ENCODE measurements at regions not wholly inside any gene's neighbourhood (a gene's known extent, or its start where the extent isn't known, plus 50 kb on each side); places are given as distances from the start of the nearest gene placed in this dataset.

- 47 to 52% methylated on average over 15 of the region's 15 CpGs for WGBS, 2 donors
- intact Hi-C loops (cut with DNase I; ENCODE audit: low total_unique reads) = loop anchor here (10.0 kb wide), 1 partner anchor 535 kb away; no protein-coding TSS in a partner anchor
- TF ChIP-seq CTCF (IDR thresholded peaks at IDR 0.05) = peak in 1 of 3 donors; percentile 14
- TF ChIP-seq POLR2A (IDR thresholded peaks at IDR 0.05) = no peak
- peak; percentile 58 to 92 for DNase-seq (ENCODE audit: low spot score in 2 of 2)
- no peak overlapping the region for H3K4me3 ChIP-seq (ENCODE audit: low read depth, poor library complexity, severe bottlenecking)
These were observed 260.3 kb upstream of the ADAMTS16 start for GRCh38 chr5:4879693-4880303.

- no peak overlapping the region for H3K4me3 ChIP-seq (ENCODE audit: low read depth, poor library complexity, severe bottlenecking)
- TF ChIP-seq POLR2A (IDR thresholded peaks at IDR 0.05) = no peak
- no peak for TF ChIP-seq CTCF (IDR thresholded peaks at IDR 0.05)
- intact Hi-C loops (cut with DNase I; ENCODE audit: low total_unique reads) = no loop called here
- peak in 1 of 2 donors; percentile 65 for DNase-seq (ENCODE audit: low spot score in 2 of 2)
- WGBS, 2 donors = 78 to 80% methylated on average over 15 of the region's 15 CpGs
These were observed 259.8 kb upstream of the ADAMTS16 start for GRCh38 chr5:4880304-4880741.

GRCh38 chr5:4881366-4882002, 258.6 kb upstream of the ADAMTS16 start:
- DNase-seq (ENCODE audit: low spot score in 2 of 2) = no peak
- intact Hi-C loops (cut with DNase I; ENCODE audit: low total_unique reads) = no loop called here
- 81 to 83% methylated on average over 8 of the region's 8 CpGs for WGBS, 2 donors
- no peak overlapping the region for H3K4me3 ChIP-seq (ENCODE audit: low read depth, poor library complexity, severe bottlenecking)
- TF ChIP-seq CTCF (IDR thresholded peaks at IDR 0.05) = no peak
- no peak for TF ChIP-seq POLR2A (IDR thresholded peaks at IDR 0.05)

- 86 to 94% methylated on average over 3 to 4 of the region's 4 CpGs for WGBS, 2 donors
- intact Hi-C loops (cut with DNase I; ENCODE audit: low total_unique reads) = no loop called here
- TF ChIP-seq CTCF (IDR thresholded peaks at IDR 0.05) = no peak
- no peak for TF ChIP-seq POLR2A (IDR thresholded peaks at IDR 0.05)
- no peak overlapping the region for H3K4me3 ChIP-seq (ENCODE audit: low read depth, poor library complexity, severe bottlenecking)
- no peak for DNase-seq (ENCODE audit: low spot score in 2 of 2)
These were observed 257.9 kb upstream of the ADAMTS16 start for GRCh38 chr5:4882186-4882585.

GRCh38 chr5:4883360-4883759, 256.8 kb upstream of the ADAMTS16 start:
- DNase-seq (ENCODE audit: low spot score in 2 of 2) = no peak
- H3K4me3 ChIP-seq (ENCODE audit: low read depth, poor library complexity, severe bottlenecking) = no peak overlapping the region
- intact Hi-C loops (cut with DNase I; ENCODE audit: low total_unique reads) = no loop called here
- TF ChIP-seq CTCF (IDR thresholded peaks at IDR 0.05) (no peak), POLR2A (IDR thresholded peaks at IDR 0.05) (no peak)
- WGBS, 2 donors = 80 to 89% methylated on average over 6 of the region's 6 CpGs
